ENCODE measurements at regions not wholly inside any gene's neighbourhood (a gene's known extent, or its start where the extent isn't known, plus 50 kb on each side); places are given as distances from the start of the nearest gene placed in this dataset.

DNA sequence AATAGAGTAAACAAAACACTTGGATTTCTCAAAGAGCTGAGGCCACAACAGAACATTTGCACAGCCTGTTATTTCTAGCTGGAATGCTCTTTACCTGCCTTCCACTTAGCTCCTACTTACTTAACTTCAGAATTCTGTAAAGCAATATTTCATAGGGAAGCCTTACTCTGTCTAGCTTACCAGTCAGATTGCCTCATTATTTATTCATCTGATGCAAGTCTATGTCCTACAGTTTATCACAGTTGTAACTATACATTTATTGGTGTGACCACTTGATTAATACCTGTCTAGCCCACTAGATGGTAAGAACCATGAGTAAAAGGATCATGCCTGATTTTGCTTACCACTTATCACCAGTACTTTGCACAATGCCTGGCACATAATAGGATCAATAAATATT is 56.1 kb upstream of the ME3 start:
- Histone ChIP-seq H3K23ac (ENCODE audit: insufficient read length) (no peak overlapping the region), H3K79me1 (ENCODE audit: low read depth, low read length) (no peaks in the 10 kb centered on the region), H4K20me1 (replicated peaks in 1 of 2; ENCODE audit: control insufficient read depth in 1 of 2, insufficient read depth in 2 of 2, low read length in 2 of 2) (no peaks in the 10 kb centered on the region), H3K4me3 (ENCODE audit: extremely low read depth in 1 of 4, insufficient read depth in 2 of 4, low read depth in 3 of 4, low read length in 4 of 4) (no peak overlapping the region), H4K8ac (ENCODE audit: extremely low read depth, insufficient read depth, low read length) (no peak overlapping the region), H4K91ac (replicated peaks; ENCODE audit: insufficient read length, low read length) (no peak overlapping the region), H3K9me3 (ENCODE audit: insufficient read depth in 2 of 2, low read depth in 1 of 2, low read length in 1 of 2) (peaks cover 0 to 4% of the 10 kb centered on the region in 2 experiments; a peak in 1 of 4 replicates), H3K14ac (ENCODE audit: insufficient read length) (no peak overlapping the region), H3K36me3 (ENCODE audit: control insufficient read depth in 2 of 4, insufficient read depth in 4 of 4, low read length in 3 of 4) (no peaks in the 10 kb centered on the region), H3K9ac (replicated peaks in 1 of 4; ENCODE audit: extremely low read depth in 1 of 4, low read depth in 3 of 4, low read length in 3 of 4) (no peak overlapping the region), H2BK5ac (ENCODE audit: low read depth, low read length) (no peak overlapping the region), H2BK15ac (ENCODE audit: low read length) (no peak overlapping the region), H3K4me2 (ENCODE audit: insufficient read depth in 1 of 2, low read depth in 2 of 2, low read length in 2 of 2) (no peak overlapping the region), H3K18ac (ENCODE audit: extremely low read depth, low read length) (no peak overlapping the region), H3K27me3 (replicated peaks in 1 of 4; ENCODE audit: control insufficient read depth in 3 of 4, extremely low read depth in 1 of 4, insufficient read depth in 3 of 4, low read length in 3 of 4) (no peaks in the 10 kb centered on the region), H3K79me2 (ENCODE audit: control insufficient read depth in 1 of 2, insufficient read depth in 2 of 2, low read length in 2 of 2) (no peaks in the 10 kb centered on the region), H3K4me1 (replicated peaks in 1 of 4; ENCODE audit: control insufficient read depth in 3 of 4, insufficient read depth in 4 of 4, low read length in 3 of 4) (no peaks in the 10 kb centered on the region), H2BK20ac (ENCODE audit: low read length) (no peak overlapping the region), H3K4ac (replicated peaks; ENCODE audit: insufficient read length, low read depth, low read length) (no peak overlapping the region), H3K23me2 (ENCODE audit: low read depth, low read length) (no peaks in the 10 kb centered on the region), H2AK5ac (ENCODE audit: low read depth, low read length) (no peak overlapping the region), H2BK120ac (replicated peaks; ENCODE audit: low read depth, low read length) (no peak overlapping the region), H4K5ac (ENCODE audit: insufficient read length, low read depth, low read length) (no peak overlapping the region), H3K27ac (ENCODE audit: low read depth, low read length) (no peak overlapping the region), H2AFZ (ENCODE audit: low read length) (no peak overlapping the region), H2BK12ac (ENCODE audit: low read depth, low read length) (no peak overlapping the region), H3K56ac (replicated peaks; ENCODE audit: insufficient read length, low read depth, low read length) (no peak overlapping the region)
- POLR2A ChIA-PET (ENCODE audit: partially characterized antibody): no interaction called here
- CTCF ChIA-PET (ENCODE audit: partially characterized antibody): no interaction called here
- FAIRE-seq: no peak
- DNase-seq (ENCODE audit: low read depth in 1 of 2, low spot score in 2 of 2): no peak
- TF ChIP-seq RAD21 (IDR thresholded peaks at IDR 0.05 in 1 of 2, conservative IDR thresholded peaks at IDR 0.05 in 1 of 2; ENCODE audit: low read depth in 2 of 2, low read length in 2 of 2): no peak
- no peak for TF ChIP-seq TCF12 (IDR thresholded peaks at IDR 0.05; ENCODE audit: low read depth, low read length)
- no peak for TF ChIP-seq SIRT6 (IDR thresholded peaks at IDR 0.05; ENCODE audit: low read length)
- TF ChIP-seq, protein P1, sequence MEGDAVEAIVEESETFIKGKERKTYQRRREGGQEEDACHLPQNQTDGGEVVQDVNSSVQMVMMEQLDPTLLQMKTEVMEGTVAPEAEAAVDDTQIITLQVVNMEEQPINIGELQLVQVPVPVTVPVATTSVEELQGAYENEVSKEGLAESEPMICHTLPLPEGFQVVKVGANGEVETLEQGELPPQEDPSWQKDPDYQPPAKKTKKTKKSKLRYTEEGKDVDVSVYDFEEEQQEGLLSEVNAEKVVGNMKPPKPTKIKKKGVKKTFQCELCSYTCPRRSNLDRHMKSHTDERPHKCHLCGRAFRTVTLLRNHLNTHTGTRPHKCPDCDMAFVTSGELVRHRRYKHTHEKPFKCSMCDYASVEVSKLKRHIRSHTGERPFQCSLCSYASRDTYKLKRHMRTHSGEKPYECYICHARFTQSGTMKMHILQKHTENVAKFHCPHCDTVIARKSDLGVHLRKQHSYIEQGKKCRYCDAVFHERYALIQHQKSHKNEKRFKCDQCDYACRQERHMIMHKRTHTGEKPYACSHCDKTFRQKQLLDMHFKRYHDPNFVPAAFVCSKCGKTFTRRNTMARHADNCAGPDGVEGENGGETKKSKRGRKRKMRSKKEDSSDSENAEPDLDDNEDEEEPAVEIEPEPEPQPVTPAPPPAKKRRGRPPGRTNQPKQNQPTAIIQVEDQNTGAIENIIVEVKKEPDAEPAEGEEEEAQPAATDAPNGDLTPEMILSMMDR (IDR thresholded peaks at IDR 0.05; ENCODE audit: control extremely low read depth in 1 of 3, insufficient read depth in 1 of 3, low read depth in 1 of 3, low read length in 3 of 3): no peak
- TF ChIP-seq, protein P2, sequence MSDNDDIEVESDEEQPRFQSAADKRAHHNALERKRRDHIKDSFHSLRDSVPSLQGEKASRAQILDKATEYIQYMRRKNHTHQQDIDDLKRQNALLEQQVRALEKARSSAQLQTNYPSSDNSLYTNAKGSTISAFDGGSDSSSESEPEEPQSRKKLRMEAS (IDR thresholded peaks at IDR 0.05): no peak
- no peak for TF ChIP-seq NRF1 (IDR thresholded peaks at IDR 0.05; ENCODE audit: low read depth, low read length)
- no peak for TF ChIP-seq RXRA (IDR thresholded peaks at IDR 0.05; ENCODE audit: insufficient read depth, low read depth, low read length)
- no peak for TF ChIP-seq HDAC6 (IDR thresholded peaks at IDR 0.05; ENCODE audit: low read depth, low read length)
- no peak for TF ChIP-seq KDM4A (IDR thresholded peaks at IDR 0.05; ENCODE audit: low read depth, low read length, severe bottlenecking)
- no peak for TF ChIP-seq SP1 (IDR thresholded peaks at IDR 0.05; ENCODE audit: low read depth, low read length)
